HG02588 (cell line): ENCODE measurements at regions not wholly inside any gene's neighbourhood (a gene's known extent, or its start where the extent isn't known, plus 50 kb on each side); places are given as distances from the start of the nearest gene placed in this dataset.
"Not testable (repeated sequence)": the region's sequence is repeated elsewhere in the genome, so short reads cannot be mapped to it uniquely, and the experiment has no call there.

Source experiments
- ATAC-seq: cut with Tn5 transposase; IDR thresholded peaks from one replicate; pipeline ENCODE4 v1.9.1; 2021; ENCODE audit warnings: mild to moderate bottlenecking, moderate library complexity; ENCODE audit not compliant: unreplicated experiment

DNA sequence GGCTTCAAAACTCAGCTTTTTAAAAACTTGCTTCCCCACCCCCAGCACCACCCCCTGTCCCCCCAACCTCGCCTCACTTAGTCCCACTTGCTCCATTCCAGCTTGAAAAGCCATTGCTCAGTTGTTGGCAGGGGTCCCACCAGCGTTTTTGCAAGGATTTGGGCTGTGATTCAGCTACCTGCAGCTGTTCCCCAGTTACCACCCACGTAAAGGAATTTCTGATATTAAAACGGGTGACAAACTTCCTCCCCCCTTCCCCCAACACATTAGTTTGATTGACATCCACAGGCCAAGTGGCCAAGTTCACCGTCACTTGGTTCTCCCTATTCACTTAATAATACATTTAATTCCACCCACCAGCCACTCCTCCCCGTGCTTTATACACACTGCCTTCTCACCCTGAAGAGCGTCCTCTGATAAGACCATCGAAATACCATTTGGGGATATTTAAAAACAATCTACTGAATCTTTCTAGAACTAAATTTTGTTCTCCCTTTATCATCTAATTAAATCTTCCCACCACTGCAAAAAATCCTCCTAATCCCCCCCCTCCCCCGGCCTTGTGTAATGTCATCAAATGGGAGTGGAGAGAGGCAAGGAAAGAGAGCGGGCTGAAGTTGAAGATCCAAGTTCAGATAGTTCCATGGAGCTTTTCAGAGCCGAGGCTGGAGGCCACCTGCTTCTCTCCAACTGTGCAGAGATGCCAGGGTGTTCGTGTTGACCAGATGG, 55.1 kb downstream of the SOX9 start:
- ATAC-seq, result no peak

- no peak for ATAC-seq
These were observed 55.7 kb downstream of the SOX9 start for GRCh38 chr17:72176516-72176851.

DNA sequence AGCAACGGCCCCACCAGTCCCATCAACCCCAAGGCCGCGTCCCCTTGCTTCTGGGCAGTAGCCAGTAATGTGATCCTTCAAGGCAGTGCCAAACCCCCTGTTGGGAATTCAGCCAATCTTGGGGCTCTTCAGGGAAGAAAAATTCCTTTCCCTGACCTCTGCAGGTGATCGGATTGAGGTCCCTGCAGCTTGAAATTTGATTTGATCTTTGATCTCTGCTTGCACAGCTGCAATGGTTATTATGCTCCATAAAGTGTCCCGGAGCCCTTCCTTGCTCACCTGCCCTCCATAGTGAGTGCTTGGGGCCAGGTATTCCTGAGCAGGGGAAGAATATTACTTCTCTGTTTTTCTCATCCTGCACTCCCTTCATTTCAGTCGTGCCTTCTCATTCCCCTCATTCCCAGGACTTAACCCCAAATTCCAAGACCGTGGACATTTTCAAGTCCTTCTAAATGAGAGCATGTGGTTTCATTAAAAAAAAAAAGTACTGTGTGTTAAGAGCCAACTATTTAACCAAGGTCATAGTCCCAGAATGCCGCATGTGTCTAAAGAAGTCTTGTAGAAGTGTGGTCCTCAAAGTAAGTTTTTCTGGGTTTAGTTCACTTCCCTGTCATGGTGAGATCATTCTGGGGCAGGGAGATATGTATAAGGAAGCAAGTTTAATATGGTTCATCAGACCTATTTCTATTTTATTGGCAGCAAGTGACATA, 56.3 kb downstream of the SOX9 start:
- no peak for ATAC-seq

GRCh38 chr17:72177738-72178137, 56.9 kb downstream of the SOX9 start:
- ATAC-seq, result no peak

DNA sequence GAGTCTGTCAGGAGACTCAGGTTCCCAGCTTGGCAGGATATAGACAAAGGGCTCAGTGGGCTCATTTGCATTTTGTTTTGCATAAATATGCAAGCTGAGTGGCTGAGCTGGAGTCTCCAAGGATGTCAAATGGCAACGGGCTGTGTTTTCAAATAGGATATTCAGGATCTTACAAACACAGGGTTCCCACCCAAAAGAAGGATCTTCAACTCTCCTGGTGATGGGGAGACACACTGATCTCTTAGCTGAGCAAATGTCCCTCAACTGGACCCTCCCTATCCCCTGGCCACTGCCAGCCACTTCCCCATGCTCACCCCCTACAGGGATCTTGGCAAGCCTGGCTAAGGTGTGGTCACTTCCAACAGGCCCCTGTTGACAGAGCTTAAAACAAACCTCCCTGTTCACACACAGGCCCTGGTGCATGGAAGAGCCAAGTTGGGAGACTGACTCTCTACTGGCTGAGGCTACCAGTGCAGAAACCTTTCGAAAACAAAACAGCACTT, 61.6 kb downstream of the SOX9 start:
- ATAC-seq, result no peak

DNA sequence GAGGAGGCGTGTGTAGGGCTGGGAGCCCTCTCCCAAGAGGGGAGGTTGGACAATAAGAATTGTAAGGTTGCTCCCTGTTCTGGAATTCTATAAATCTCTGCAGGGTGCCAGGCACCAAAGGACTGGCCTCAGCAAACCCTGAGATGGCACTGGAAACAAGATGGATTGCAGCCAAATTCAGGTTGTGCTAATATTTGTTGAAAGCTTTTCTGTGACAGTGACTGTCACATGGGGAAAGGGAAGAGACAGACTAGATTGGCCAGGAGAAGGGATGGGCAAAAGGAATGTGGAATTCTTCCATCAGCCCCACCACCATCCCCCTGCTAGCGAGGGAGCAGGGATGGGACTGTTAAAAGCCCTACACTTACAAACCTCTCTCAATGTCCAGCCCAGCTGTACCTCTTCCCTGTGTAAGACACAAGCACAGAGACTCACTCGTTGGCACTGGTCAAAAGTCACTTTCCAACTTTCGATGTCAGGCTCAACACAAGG, 62.4 kb downstream of the SOX9 start:
- ATAC-seq, result no peak

GRCh38 chr17:72184805-72185204, 64.0 kb downstream of the SOX9 start:
- ATAC-seq, result no peak

DNA sequence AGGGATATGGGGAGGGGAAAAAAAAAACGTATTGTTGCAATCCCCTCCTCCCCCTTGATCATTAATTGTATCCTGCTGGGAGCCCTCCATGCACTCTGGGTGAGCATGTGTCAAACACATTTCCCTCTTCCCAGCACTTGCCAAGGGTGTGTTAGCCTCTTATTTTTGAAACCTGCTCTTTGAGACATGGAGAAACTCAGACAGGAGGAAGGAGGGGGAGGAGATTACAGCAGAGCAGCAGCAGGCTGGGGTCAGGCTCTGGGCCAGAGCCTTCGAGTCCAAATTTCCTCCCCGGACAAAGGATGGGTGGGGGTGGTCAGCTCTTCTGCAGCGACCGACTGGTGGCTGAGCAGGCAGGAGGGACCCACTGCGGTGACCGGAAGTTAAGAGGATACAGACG, 64.7 kb downstream of the SOX9 start:
- ATAC-seq, result no peak

DNA sequence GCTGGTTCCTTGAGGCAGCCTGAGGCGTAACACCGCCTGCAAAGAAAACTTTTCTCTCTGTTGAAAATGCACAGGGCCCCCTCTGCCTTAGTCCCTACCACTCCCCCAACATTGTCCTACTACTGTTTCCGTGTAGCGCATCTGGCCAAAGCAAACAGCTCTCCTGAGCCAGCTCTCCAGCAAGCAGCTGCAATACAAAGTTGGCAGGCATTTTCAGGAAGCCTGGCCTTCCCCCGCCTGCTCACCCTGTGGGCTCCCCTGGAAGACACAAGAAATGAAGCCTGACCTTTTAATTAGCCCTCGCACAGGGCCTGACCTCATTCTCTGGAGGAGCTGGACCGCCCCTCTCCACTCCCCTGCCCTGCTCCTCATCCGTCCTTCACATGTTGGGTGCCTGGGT, 66.7 kb downstream of the SOX9 start:
- no peak for ATAC-seq

DNA sequence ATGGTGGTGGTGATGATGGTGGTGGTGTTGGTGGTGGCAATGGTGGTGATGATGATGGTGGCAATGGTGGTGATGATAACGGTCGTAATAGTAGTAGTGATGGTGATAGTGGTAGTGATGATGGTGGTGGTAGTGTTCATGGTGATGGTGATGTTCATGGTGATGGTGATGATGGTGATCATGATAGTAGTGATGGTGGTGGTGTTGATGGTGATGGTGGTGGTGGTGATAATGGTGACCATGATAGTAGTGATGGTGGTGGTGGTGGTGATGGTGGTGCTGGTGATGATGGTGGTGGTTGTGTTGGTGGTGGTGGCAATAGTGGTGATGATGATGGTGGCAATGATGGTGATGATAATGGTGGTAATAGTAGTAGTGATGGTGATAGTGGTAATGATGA, 68.0 kb downstream of the SOX9 start:
- no peak for ATAC-seq

GRCh38 chr17:72189768-72190593, 69.2 kb downstream of the SOX9 start:
- ATAC-seq, result no peak

DNA sequence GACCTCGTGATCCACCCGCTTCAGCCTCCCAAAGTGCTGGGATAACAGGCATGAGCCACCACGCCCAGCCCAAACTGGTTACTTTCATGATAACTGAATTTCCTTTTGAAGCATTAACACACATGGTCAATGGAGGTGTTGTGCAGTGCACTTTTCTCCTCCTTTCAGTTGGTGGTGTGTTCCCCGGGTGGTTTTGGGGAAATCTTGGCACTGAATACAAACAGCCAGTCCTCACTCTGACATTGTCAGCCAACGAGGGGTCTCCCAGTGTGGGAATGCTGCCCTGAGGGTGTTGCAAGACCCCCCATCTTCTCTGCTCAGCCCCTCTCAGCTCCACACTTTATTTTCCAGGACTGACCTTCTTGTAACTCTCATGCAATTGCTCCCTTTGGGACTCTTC, 70.5 kb downstream of the SOX9 start:
- no peak for ATAC-seq

DNA sequence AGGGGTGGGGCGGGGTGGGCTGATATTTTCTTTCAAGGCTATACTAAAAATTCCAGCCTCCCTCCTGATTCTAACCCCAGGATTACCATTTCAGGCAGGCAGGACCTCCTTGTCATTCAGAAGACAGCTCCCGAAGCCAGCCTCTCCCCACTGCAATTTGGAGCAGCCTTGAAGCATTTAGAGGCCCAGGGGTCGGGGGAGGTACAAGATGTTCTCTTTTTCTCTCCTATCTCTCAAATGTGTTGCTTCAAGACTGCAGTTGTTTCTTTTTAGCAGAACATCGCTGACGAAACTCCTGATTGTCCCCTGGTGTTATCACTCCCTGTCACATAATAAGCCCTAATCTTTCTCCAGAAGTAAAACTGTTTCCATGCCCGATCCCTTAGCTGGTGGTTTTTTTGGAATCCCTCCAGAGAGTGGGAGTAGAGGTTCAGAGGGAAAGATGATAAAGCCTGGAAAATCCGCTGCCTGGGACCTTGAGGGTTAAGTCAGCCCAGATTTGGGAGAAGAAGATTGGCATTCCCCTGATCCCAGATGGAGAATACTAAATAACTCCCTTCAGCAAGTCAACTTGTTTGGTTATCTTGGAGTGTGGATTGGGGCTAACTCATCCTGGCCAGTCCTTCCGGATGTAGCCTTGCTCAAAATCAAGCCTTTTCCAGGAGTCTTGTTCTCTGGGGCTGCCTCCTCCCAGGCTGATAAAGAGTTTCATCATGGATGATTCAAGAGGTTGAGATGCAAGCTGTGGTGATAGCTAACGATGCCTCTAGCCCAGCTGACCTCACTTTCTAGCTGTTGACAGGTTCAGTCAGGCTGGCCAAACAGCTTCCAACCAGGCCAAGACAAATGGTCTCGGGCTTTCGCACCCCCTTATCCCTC, 71.3 kb downstream of the SOX9 start:
- no peak for ATAC-seq

- no peak for ATAC-seq
These were observed 72.0 kb downstream of the SOX9 start for GRCh38 chr17:72192800-72193192.

DNA sequence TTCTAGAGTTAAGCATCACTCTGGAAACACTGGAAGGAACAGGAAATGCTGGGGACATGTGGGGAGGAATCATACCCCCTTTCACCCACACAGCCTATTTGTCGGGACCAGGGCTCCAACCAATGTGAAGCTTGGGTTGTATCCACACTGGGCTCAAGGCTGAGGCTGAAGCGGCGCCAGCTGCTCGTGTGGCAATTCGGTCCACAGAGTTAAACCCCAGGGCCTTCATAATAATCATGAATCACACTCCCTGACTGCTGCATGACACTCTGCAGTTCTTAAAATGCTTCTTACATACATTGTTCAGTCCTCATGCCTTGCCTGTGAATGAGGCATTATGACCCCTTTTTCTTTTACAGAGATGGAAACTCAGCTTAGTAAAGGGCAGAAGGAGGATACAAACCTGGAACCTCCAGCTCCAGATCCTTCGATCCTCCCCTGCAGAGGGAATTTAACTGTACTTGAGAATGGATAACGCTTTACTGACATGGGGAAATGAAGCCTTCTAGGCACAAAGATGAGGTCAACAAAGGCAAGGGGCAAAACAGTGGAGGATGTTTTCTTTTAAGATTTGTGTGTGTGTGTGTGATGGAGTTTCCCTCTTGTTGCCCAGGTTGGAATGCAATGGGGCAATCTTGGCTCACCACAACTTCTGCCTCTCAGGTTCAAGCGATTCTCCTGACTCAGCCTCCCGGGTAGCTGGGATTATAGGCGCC, 72.7 kb downstream of the SOX9 start:
- ATAC-seq, result no peak

DNA sequence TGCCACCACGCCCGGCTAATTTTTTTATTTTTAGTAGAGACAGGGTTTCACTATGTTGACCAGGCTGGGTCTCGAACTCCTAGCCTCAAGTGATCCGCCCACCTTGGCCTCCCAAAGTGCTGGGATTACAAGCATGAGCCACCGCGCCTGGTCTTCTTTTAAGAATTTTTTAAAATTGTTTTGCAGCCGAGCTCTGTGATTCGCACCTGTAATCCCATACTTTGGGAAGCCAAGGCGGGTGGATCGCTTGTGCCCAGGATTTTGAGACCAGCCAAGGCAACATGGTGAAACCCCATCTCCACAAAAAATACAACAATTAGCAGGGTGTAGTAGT, 73.3 kb downstream of the SOX9 start:
- ATAC-seq, result not testable (repeated sequence)

- ATAC-seq, result no peak
These were observed 78.4 kb downstream of the SOX9 start for GRCh38 chr17:72199256-72199655.

DNA sequence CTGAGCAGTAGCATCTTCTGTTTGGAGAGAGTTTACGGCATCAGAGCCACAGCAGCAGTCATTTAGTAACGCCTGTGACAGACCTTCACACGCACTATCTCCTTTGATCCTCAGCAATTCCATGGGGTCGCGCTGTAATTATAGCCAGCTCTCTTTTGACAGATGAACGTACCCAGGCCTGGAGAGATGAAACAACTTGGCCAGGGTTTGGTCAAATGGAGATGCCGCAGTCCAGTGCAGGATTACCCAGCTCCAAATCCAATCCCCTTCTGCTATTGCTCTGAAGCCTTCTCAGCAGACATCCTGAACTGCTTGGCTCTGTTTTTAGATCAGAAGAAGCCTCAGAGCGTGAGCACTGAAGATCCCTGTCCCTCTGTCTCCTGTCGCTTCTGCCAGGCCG, 83.9 kb downstream of the SOX9 start:
- ATAC-seq, result no peak

DNA sequence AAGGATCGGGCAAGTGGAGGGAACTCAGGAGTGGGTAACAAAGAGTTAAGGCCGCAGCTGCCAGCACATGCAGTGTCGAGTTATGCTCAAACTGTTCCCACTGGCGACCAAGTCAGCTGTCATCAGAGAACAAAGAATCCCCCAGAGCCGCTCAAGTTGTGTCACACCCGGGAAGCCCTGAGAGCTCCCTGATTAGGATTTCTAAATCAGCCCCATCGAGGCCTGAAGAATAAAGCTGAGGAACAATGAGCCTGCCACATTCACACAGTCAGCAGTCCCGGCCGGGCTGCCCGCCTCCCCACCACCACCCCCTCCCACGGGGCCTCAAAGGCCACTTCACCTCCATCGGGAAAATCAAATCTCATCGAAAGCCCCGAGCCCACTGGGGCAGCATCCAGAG, 84.5 kb downstream of the SOX9 start:
- ATAC-seq, result no peak

DNA sequence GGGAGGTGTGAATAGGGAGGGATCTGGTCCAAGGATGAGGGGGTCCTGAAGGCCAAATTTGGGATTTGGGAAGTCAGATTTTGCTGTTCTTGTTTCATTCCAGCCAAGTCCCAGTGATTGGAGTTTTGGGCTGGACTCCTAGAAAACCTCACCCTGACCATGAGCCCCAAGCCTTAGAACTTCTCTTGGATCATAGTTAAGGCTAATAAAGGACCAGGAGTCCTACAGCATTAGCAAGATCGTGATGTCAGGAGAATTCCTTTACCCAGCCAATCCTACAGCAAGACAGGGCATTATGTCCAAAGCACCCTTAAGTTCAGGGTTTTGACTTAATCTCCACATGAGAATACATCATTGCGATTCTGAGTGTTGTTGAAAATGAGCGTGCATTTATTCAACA, 85.0 kb downstream of the SOX9 start:
- ATAC-seq, result no peak
